ENCODE measurements at regions not wholly inside any gene's neighbourhood (a gene's known extent, or its start where the extent isn't known, plus 50 kb on each side); places are given as distances from the start of the nearest gene placed in this dataset.

DNA sequence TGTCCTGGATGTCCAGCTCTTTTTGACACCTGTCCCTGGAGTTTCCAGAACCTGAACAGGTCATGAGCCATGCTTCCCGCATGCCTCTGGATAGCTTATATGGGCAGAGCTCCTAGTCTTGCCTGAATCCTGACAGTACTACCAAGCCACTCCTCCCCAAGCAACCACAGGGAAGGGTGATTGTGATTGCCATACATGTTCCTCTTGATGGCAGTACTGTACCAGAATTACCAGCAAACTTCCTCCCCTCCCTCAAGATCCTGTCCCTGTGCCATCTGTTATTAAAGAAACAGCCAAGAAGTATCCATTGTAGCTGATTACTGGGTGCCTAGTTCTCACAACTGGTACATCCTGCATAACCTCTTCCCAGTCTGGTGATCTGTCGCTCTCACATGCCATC, 264.3 kb upstream of the AGTR2 start (continued):
- TF ChIP-seq MXD4 (CRISPR knock-in tag; IDR thresholded peaks at IDR 0.05; ENCODE audit: borderline replicate concordance): no peak

DNA sequence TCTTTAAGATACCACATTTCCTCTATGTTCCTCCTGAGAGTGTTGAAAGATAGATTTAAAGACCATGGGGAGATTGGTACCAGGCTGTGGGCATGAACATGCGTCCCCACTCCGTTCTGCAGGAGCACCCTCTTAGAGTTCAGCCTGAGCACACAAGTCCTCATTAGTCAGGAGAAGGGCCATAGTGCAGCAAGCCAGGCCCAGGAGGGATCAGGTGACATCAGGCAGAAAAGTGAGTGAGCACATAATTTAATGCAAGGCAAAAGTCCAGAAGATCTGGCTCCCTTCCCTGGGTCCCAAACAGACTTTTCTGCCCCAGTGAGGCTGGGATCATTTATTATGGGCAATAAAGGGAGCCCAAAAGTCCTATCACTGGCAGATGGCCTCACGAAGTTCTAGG, 263.7 kb upstream of the AGTR2 start:
- Mint-ChIP-seq H3K27ac (no peak overlapping the region), H3K27me3 (ENCODE audit: low read depth) (peaks cover 45% of the 10 kb centered on the region), H3K36me3 (peaks cover 22% of the 10 kb centered on the region), H3K4me1 (peaks cover 8% of the 10 kb centered on the region), H3K9me3 (peaks cover 7% of the 10 kb centered on the region), H3K4me3 (no peak overlapping the region)
- ATAC-seq (no peak), DNase-seq (ENCODE audit: low spot score) (no peak)
- TF ChIP-seq SMAD4 (CRISPR knock-in tag; IDR thresholded peaks at IDR 0.05) (no peak), NFATC4 (CRISPR knock-in tag; IDR thresholded peaks at IDR 0.05) (no peak), ZNF423 (CRISPR knock-in tag; IDR thresholded peaks at IDR 0.05) (no peak), HMGA2 (CRISPR knock-in tag; IDR thresholded peaks at IDR 0.05) (no peak), MYBL2 (CRISPR knock-in tag; IDR thresholded peaks at IDR 0.05) (no peak), ZNF121 (CRISPR knock-in tag; IDR thresholded peaks at IDR 0.05) (no peak)
- TF ChIP-seq, protein P1, sequence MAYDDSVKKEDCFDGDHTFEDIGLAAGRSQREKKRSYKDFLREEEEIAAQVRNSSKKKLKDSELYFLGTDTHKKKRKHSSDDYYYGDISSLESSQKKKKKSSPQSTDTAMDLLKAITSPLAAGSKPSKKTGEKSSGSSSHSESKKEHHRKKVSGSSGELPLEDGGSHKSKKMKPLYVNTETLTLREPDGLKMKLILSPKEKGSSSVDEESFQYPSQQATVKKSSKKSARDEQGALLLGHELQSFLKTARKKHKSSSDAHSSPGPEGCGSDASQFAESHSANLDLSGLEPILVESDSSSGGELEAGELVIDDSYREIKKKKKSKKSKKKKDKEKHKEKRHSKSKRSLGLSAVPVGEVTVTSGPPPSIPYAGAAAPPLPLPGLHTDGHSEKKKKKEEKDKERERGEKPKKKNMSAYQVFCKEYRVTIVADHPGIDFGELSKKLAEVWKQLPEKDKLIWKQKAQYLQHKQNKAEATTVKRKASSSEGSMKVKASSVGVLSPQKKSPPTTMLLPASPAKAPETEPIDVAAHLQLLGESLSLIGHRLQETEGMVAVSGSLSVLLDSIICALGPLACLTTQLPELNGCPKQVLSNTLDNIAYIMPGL (CRISPR knock-in tag; IDR thresholded peaks at IDR 0.05): no peak
- TF ChIP-seq, protein P2, sequence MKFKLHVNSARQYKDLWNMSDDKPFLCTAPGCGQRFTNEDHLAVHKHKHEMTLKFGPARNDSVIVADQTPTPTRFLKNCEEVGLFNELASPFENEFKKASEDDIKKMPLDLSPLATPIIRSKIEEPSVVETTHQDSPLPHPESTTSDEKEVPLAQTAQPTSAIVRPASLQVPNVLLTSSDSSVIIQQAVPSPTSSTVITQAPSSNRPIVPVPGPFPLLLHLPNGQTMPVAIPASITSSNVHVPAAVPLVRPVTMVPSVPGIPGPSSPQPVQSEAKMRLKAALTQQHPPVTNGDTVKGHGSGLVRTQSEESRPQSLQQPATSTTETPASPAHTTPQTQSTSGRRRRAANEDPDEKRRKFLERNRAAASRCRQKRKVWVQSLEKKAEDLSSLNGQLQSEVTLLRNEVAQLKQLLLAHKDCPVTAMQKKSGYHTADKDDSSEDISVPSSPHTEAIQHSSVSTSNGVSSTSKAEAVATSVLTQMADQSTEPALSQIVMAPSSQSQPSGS (CRISPR knock-in tag; IDR thresholded peaks at IDR 0.05; ENCODE audit: borderline replicate concordance, low read depth): no peak
- TF ChIP-seq, protein P3, sequence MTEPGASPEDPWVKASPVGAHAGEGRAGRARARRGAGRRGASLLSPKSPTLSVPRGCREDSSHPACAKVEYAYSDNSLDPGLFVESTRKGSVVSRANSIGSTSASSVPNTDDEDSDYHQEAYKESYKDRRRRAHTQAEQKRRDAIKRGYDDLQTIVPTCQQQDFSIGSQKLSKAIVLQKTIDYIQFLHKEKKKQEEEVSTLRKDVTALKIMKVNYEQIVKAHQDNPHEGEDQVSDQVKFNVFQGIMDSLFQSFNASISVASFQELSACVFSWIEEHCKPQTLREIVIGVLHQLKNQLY (CRISPR knock-in tag; IDR thresholded peaks at IDR 0.05): no peak
- TF ChIP-seq, protein P4, sequence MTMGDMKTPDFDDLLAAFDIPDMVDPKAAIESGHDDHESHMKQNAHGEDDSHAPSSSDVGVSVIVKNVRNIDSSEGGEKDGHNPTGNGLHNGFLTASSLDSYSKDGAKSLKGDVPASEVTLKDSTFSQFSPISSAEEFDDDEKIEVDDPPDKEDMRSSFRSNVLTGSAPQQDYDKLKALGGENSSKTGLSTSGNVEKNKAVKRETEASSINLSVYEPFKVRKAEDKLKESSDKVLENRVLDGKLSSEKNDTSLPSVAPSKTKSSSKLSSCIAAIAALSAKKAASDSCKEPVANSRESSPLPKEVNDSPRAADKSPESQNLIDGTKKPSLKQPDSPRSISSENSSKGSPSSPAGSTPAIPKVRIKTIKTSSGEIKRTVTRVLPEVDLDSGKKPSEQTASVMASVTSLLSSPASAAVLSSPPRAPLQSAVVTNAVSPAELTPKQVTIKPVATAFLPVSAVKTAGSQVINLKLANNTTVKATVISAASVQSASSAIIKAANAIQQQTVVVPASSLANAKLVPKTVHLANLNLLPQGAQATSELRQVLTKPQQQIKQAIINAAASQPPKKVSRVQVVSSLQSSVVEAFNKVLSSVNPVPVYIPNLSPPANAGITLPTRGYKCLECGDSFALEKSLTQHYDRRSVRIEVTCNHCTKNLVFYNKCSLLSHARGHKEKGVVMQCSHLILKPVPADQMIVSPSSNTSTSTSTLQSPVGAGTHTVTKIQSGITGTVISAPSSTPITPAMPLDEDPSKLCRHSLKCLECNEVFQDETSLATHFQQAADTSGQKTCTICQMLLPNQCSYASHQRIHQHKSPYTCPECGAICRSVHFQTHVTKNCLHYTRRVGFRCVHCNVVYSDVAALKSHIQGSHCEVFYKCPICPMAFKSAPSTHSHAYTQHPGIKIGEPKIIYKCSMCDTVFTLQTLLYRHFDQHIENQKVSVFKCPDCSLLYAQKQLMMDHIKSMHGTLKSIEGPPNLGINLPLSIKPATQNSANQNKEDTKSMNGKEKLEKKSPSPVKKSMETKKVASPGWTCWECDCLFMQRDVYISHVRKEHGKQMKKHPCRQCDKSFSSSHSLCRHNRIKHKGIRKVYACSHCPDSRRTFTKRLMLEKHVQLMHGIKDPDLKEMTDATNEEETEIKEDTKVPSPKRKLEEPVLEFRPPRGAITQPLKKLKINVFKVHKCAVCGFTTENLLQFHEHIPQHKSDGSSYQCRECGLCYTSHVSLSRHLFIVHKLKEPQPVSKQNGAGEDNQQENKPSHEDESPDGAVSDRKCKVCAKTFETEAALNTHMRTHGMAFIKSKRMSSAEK (CRISPR knock-in tag; IDR thresholded peaks at IDR 0.05; ENCODE audit: borderline replicate concordance): no peak
- ChIA-PET POLR2A (interaction anchor here (1.1 kb wide), 1 partner anchor 34 kb away, joined by 3 read pairs; no protein-coding TSS in a partner anchor), CTCF (no interaction called here)

DNA sequence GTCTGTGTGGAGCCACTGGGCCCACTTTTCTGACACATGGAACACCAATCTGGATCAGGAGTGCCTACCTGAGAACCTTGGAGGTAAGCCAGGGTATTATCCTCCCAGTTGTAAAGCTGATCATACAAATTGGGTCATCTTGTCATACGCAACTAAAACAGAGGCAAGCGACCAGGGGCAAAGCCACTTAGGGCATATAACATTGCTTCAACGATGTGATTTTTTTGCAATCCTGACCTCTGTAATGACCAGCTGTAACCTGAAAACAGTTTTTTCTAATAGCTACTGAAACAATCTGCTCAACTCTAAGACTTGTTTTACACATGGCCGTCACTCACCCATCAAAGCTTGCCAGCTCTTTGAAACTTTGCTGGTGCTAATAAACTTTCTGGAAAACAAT, 261.5 kb upstream of the AGTR2 start:
- no peak overlapping the region for H3K4me3 Mint-ChIP-seq
- ChIA-PET CTCF (interaction anchor here (0.9 kb wide), 1 partner anchor 30 kb away, joined by 4 read pairs; no protein-coding TSS in a partner anchor), POLR2A (no interaction called here)
- H3K27me3 Mint-ChIP-seq (ENCODE audit: low read depth): peaks cover 45% of the 10 kb centered on the region
- H3K4me1 Mint-ChIP-seq: peaks cover 24% of the 10 kb centered on the region
- peaks cover 20% of the 10 kb centered on the region for H3K36me3 Mint-ChIP-seq
- peaks cover 7% of the 10 kb centered on the region for H3K9me3 Mint-ChIP-seq
- no peak overlapping the region for H3K27ac Mint-ChIP-seq
- ATAC-seq: no peak
- no peak for DNase-seq (ENCODE audit: low spot score)
- TF ChIP-seq ZNF317 (CRISPR knock-in tag; IDR thresholded peaks at IDR 0.05; ENCODE audit: borderline replicate concordance, low read depth) (no peak), RELA (CRISPR knock-in tag; IDR thresholded peaks at IDR 0.05; ENCODE audit: borderline replicate concordance) (no peak), ZNF671 (CRISPR knock-in tag; IDR thresholded peaks at IDR 0.05) (no peak), ELF4 (CRISPR knock-in tag; IDR thresholded peaks at IDR 0.05; ENCODE audit: low read depth) (no peak), OVOL2 (CRISPR knock-in tag; IDR thresholded peaks at IDR 0.05; ENCODE audit: borderline replicate concordance) (no peak), GRHL2 (CRISPR knock-in tag; IDR thresholded peaks at IDR 0.05; ENCODE audit: insufficient replicate concordance, severe bottlenecking) (no peak), ZNF121 (CRISPR knock-in tag; IDR thresholded peaks at IDR 0.05) (no peak)
- TF ChIP-seq, protein P5, sequence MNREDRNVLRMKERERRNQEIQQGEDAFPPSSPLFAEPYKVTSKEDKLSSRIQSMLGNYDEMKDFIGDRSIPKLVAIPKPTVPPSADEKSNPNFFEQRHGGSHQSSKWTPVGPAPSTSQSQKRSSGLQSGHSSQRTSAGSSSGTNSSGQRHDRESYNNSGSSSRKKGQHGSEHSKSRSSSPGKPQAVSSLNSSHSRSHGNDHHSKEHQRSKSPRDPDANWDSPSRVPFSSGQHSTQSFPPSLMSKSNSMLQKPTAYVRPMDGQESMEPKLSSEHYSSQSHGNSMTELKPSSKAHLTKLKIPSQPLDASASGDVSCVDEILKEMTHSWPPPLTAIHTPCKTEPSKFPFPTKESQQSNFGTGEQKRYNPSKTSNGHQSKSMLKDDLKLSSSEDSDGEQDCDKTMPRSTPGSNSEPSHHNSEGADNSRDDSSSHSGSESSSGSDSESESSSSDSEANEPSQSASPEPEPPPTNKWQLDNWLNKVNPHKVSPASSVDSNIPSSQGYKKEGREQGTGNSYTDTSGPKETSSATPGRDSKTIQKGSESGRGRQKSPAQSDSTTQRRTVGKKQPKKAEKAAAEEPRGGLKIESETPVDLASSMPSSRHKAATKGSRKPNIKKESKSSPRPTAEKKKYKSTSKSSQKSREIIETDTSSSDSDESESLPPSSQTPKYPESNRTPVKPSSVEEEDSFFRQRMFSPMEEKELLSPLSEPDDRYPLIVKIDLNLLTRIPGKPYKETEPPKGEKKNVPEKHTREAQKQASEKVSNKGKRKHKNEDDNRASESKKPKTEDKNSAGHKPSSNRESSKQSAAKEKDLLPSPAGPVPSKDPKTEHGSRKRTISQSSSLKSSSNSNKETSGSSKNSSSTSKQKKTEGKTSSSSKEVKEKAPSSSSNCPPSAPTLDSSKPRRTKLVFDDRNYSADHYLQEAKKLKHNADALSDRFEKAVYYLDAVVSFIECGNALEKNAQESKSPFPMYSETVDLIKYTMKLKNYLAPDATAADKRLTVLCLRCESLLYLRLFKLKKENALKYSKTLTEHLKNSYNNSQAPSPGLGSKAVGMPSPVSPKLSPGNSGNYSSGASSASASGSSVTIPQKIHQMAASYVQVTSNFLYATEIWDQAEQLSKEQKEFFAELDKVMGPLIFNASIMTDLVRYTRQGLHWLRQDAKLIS (CRISPR knock-in tag; IDR thresholded peaks at IDR 0.05; ENCODE audit: borderline replicate concordance): no peak
- TF ChIP-seq, protein P6, sequence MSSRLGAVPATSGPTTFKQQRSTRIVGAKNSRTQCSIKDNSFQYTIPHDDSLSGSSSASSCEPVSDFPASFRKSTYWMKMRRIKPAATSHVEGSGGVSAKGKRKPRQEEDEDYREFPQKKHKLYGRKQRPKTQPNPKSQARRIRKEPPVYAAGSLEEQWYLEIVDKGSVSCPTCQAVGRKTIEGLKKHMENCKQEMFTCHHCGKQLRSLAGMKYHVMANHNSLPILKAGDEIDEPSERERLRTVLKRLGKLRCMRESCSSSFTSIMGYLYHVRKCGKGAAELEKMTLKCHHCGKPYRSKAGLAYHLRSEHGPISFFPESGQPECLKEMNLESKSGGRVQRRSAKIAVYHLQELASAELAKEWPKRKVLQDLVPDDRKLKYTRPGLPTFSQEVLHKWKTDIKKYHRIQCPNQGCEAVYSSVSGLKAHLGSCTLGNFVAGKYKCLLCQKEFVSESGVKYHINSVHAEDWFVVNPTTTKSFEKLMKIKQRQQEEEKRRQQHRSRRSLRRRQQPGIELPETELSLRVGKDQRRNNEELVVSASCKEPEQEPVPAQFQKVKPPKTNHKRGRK (CRISPR knock-in tag; IDR thresholded peaks at IDR 0.05; ENCODE audit: borderline replicate concordance): no peak
- TF ChIP-seq, protein P7, sequence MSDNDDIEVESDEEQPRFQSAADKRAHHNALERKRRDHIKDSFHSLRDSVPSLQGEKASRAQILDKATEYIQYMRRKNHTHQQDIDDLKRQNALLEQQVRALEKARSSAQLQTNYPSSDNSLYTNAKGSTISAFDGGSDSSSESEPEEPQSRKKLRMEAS (CRISPR knock-in tag; IDR thresholded peaks at IDR 0.05): no peak

Measured in WTC11 (cell line).